Endothelial cell of umbilical vein (primary cell): ENCODE measurements at regions not wholly inside any gene's neighbourhood (a gene's known extent, or its start where the extent isn't known, plus 50 kb on each side); places are given as distances from the start of the nearest gene placed in this dataset.
"Not testable (repeated sequence)": the region's sequence is repeated elsewhere in the genome, so short reads cannot be mapped to it uniquely, and the experiment has no call there.

Source experiments
- BruUV-seq: library from RNA; stranded (reverse); fragments of 400-500 nt; replicated peaks from 2 replicates; lab custom pipeline; 2021; lab: Mats Ljungman, UMichigan
- CTCF ChIA-PET: fragments of 300-600, 350-600 bp; sonication (Branson Sonifier 250); formaldehyde crosslinking; loops from one replicate; lab custom pipeline; 2021; ENCODE audit warnings: antibody characterized with exemption, inconsistent platforms; lab: Charles Lee
- POLR2A ChIA-PET: fragments of 300-600, 350-600 bp; sonication (Branson Sonifier 250); formaldehyde crosslinking; loops from one replicate; lab custom pipeline; 2021; ENCODE audit warnings: antibody characterized with exemption, inconsistent platforms; lab: Charles Lee
- DNase-seq: peaks from one replicate; pipeline ENCODE4 v3.0.0-alpha.2; 2011; ENCODE audit warnings: low read depth, low spot score
- FAIRE-seq: peaks from 2 replicates; lab custom pipeline; 2011; peaks lifted over from hg19 to GRCh38; lab: Jason Lieb, UNC
- H2AFZ ChIP-seq: 2 replicates; pipeline ENCODE4 v1.6.0; 2012; ENCODE audit warnings: low read depth, low read length, control low read depth, inconsistent platforms
- H3K27ac ChIP-seq: 2 replicates; pipeline ENCODE4 v1.5.1; 2011; ENCODE audit warnings: low read depth, mild to moderate bottlenecking, control low read depth, low read length, moderate library complexity; ENCODE audit not compliant: insufficient read depth
- H3K27me3 ChIP-seq, 2 experiments: 2 replicates each; pipeline versions ENCODE4 v1.6.0 to v1.6.1; 2011; ENCODE audit warnings: low read length in 2 of 2, mixed read lengths in 1 of 2; ENCODE audit not compliant: control insufficient read depth in 2 of 2, insufficient read depth in 2 of 2
- H3K36me3 ChIP-seq, 2 experiments: 2 replicates in 1 of 2; 3 replicates in 1 of 2; pipeline ENCODE4 v1.5.1; 2011; ENCODE audit warnings: low read length in 2 of 2, mild to moderate bottlenecking in 1 of 2, moderate library complexity in 1 of 2; ENCODE audit not compliant: control insufficient read depth in 2 of 2, insufficient read depth in 2 of 2; ENCODE audit errors: extremely low read depth in 1 of 2
- H3K4me1 ChIP-seq: 3 replicates; pipeline ENCODE4 v1.5.1; 2011; ENCODE audit warnings: mild to moderate bottlenecking, low read length; ENCODE audit not compliant: control insufficient read depth, insufficient read depth; ENCODE audit errors: extremely low read depth
- H3K4me2 ChIP-seq: 2 replicates; pipeline ENCODE4 v1.6.1; 2011; ENCODE audit warnings: low read length, control low read depth, mixed read lengths; ENCODE audit not compliant: insufficient read depth
- H3K4me3 ChIP-seq, 3 experiments: fragments of 200-600 bp in 1 of 3; sonication (generic), shearing (Covaris generic) in 1 of 3; replicated peaks in 1 of 3; 2 replicates each; pipeline ENCODE4 v1.5.1; 2011 to 2016; ENCODE audit warnings: control low read depth in 3 of 3, low read length in 3 of 3, mild to moderate bottlenecking in 2 of 3, inconsistent platforms in 1 of 3, low read depth in 1 of 3, moderate library complexity in 1 of 3; ENCODE audit not compliant: insufficient read depth in 1 of 3
- H3K79me2 ChIP-seq: 2 replicates; pipeline ENCODE4 v1.6.0; 2012; ENCODE audit warnings: low read length, inconsistent platforms; ENCODE audit not compliant: control insufficient read depth, insufficient read depth
- H3K9ac ChIP-seq: replicated peaks from 2 replicates; pipeline ENCODE3; 2011; ENCODE audit warnings: low read length, control low read depth; ENCODE audit not compliant: insufficient read depth; ENCODE audit errors: extremely low read depth
- H3K9me1 ChIP-seq: replicated peaks from 3 replicates; pipeline ENCODE4 v1.6.0; 2011; ENCODE audit warnings: mild to moderate bottlenecking, low read length; ENCODE audit not compliant: control insufficient read depth, insufficient read depth; ENCODE audit errors: extremely low read depth
- H3K9me3 ChIP-seq: replicated peaks from 2 replicates; pipeline ENCODE4 v1.5.1; 2012; ENCODE audit warnings: low read length, inconsistent platforms; ENCODE audit not compliant: control insufficient read depth, insufficient read depth
- H4K20me1 ChIP-seq: replicated peaks from 2 replicates; pipeline ENCODE3; 2011; ENCODE audit warnings: mild to moderate bottlenecking, low read length; ENCODE audit not compliant: control insufficient read depth, insufficient read depth; ENCODE audit errors: extremely low read depth
- CTCF ChIP-seq, 2 donors: IDR thresholded peaks; 1 replicate in 1 of 2; 2 replicates in 1 of 2; pipeline ENCODE4 v1.5.1; 2011; ENCODE audit warnings: low read length in 2 of 2, mild to moderate bottlenecking in 2 of 2, moderate library complexity in 2 of 2, control low read depth in 1 of 2, inconsistent platforms in 1 of 2, low read depth in 1 of 2; ENCODE audit not compliant: insufficient read depth in 1 of 2; ENCODE audit errors: extremely low read depth in 1 of 2
- EZH2 ChIP-seq: IDR thresholded peaks from 2 replicates; pipeline ENCODE4 v1.6.1; 2012; ENCODE audit warnings: borderline replicate concordance, low read depth, mild to moderate bottlenecking, moderate library complexity, low read length, inconsistent platforms; ENCODE audit not compliant: severe bottlenecking
- FOS ChIP-seq: IDR thresholded peaks from 2 replicates; pipeline ENCODE4 v1.6.1; 2011; ENCODE audit warnings: mild to moderate bottlenecking, low read length, moderate library complexity, borderline replicate concordance; ENCODE audit not compliant: insufficient read depth
- GATA2 ChIP-seq: IDR thresholded peaks from 2 replicates; pipeline ENCODE4 v1.7.0; 2011; ENCODE audit warnings: low read depth, mild to moderate bottlenecking, moderate library complexity, mixed read lengths, low read length; ENCODE audit not compliant: insufficient read length, insufficient read depth
- JUN ChIP-seq: IDR thresholded peaks from 2 replicates; pipeline ENCODE4 v1.6.1; 2011; ENCODE audit warnings: borderline replicate concordance, low read depth; ENCODE audit not compliant: insufficient read length, insufficient read depth
- MAX ChIP-seq: IDR thresholded peaks from 2 replicates; pipeline ENCODE4 v1.6.1; 2011; ENCODE audit not compliant: insufficient read depth, insufficient read length
- MYC ChIP-seq: IDR thresholded peaks from one replicate; pipeline ENCODE4 v1.6.1; 2011; ENCODE audit warnings: mild to moderate bottlenecking, low read depth, low read length
- POLR2A ChIP-seq: IDR thresholded peaks from 2 replicates; pipeline ENCODE4 v1.6.1; 2012; ENCODE audit warnings: low read depth, mild to moderate bottlenecking, control low read depth, low read length
- POLR2AphosphoS5 ChIP-seq: IDR thresholded peaks from 2 replicates; pipeline ENCODE4 v1.6.1; 2012; ENCODE audit warnings: low read depth, mild to moderate bottlenecking, control low read depth, low read length, moderate library complexity; ENCODE audit not compliant: insufficient read depth
- dilution Hi-C: fragments of 300-500 bp; cut with MboI; formaldehyde crosslinking; loops from one replicate; pipeline ENCODE4 v1.15.0; 2019; ENCODE audit warnings: low sequenced_read_pairs; ENCODE audit not compliant: extremely low pct_ligation_motif_present
- intact Hi-C: fragments of 100-400 bp; cut with micrococcal nuclease; formaldehyde crosslinking; loops from one replicate; pipeline ENCODE4 v1.10.0; 2022

- H3K79me2 ChIP-seq: no peaks in the 10 kb centered on the region
- FAIRE-seq (no peak), DNase-seq (no peak)
- no peak for TF ChIP-seq EZH2
- no peak for TF ChIP-seq POLR2A
- TF ChIP-seq POLR2AphosphoS5: no peak
- no peak for TF ChIP-seq CTCF (IDR thresholded peaks at IDR 0.05; ENCODE audit: extremely low read depth in 1 of 2, insufficient read depth in 1 of 2, low read depth in 1 of 2, low read length in 2 of 2)
- TF ChIP-seq GATA2: no peak
- TF ChIP-seq MYC: no peak
- TF ChIP-seq JUN: no peak
- TF ChIP-seq MAX: no peak
- no peak for TF ChIP-seq FOS
- no peak overlapping the region for H3K9ac ChIP-seq
- dilution Hi-C loops (no loop called here), intact Hi-C loops (no loop called here)
- no peaks in the 10 kb centered on the region for H3K9me1 ChIP-seq
- no peaks in the 10 kb centered on the region for H4K20me1 ChIP-seq
- no peak overlapping the region for H3K27ac ChIP-seq
- POLR2A ChIA-PET: no interaction called here
- no peaks in the 10 kb centered on the region for H3K36me3 ChIP-seq
- CTCF ChIA-PET: no interaction called here
- no peak overlapping the region for H2AFZ ChIP-seq
- no peaks in the 10 kb centered on the region for H3K9me3 ChIP-seq
- no TSS peak for BruUV-seq
- no peak overlapping the region for H3K4me3 ChIP-seq
- H3K4me1 ChIP-seq: no peaks in the 10 kb centered on the region
- no peak overlapping the region for H3K4me2 ChIP-seq
- H3K27me3 ChIP-seq: no peaks in the 10 kb centered on the region
Observed at GRCh38 chr4:104272966-104273365, 221.7 kb downstream of the CXXC4 start.

- H3K36me3 ChIP-seq, H3K27ac ChIP-seq, POLR2A ChIA-PET, H3K4me3 ChIP-seq, H3K9me1 ChIP-seq, DNase-seq, H3K79me2 ChIP-seq, intact Hi-C loops, BruUV-seq, H2AFZ ChIP-seq, dilution Hi-C loops, H3K9me3 ChIP-seq, H3K9ac ChIP-seq, H4K20me1 ChIP-seq, H3K27me3 ChIP-seq, H3K4me1 ChIP-seq, H3K4me2 ChIP-seq, CTCF ChIA-PET: not testable (repeated sequence)
- FAIRE-seq: peak; percentile 15
Observed at GRCh38 chr4:104269603-104270002, 225.1 kb downstream of the CXXC4 start.
